ENCODE measurements at regions not wholly inside any gene's neighbourhood (a gene's known extent, or its start where the extent isn't known, plus 50 kb on each side); places are given as distances from the start of the nearest gene placed in this dataset.
A peak's percentile ranks its signal among the peaks of the same experiment; 100 is the strongest.
"Not testable (repeated sequence)": the region's sequence is repeated elsewhere in the genome, so short reads cannot be mapped to it uniquely, and the experiment has no call there.

- DNase-seq (no peak), ATAC-seq (no peak)
- intact Hi-C loops (cut with micrococcal nuclease), result no loop called here
These were observed 100.5 kb upstream of the RNU6-1 start for GRCh38 chr15:67940324-67940719.

GRCh38 chr15:67941648-67942310, 101.9 kb upstream of the RNU6-1 start:
- DNase-seq, result no peak
- intact Hi-C loops (cut with micrococcal nuclease), result no loop called here
- ATAC-seq, result no peak

- DNase-seq (no peak), ATAC-seq (peak; percentile 28)
- intact Hi-C loops (cut with micrococcal nuclease), result no loop called here
These were observed 103.6 kb upstream of the RNU6-1 start for GRCh38 chr15:67943475-67943874.

GRCh38 chr15:67944010-67944641, 104.3 kb upstream of the RNU6-1 start:
- peak; percentile 89 for DNase-seq
- intact Hi-C loops (cut with micrococcal nuclease), result no loop called here
- peak; percentile 96 for ATAC-seq

GRCh38 chr15:67945131-67945530, 105.3 kb upstream of the RNU6-1 start:
- DNase-seq, result no peak
- peak; percentile 17 for ATAC-seq
- intact Hi-C loops (cut with micrococcal nuclease), result no loop called here

- intact Hi-C loops (cut with micrococcal nuclease), result no loop called here
- peak; percentile 19 for ATAC-seq
- no peak for DNase-seq
These were observed 106.3 kb upstream of the RNU6-1 start for GRCh38 chr15:67945951-67946700.

GRCh38 chr15:67946701-67947100, 106.9 kb upstream of the RNU6-1 start:
- intact Hi-C loops (cut with micrococcal nuclease), result no loop called here
- ATAC-seq, result no peak

GRCh38 chr15:67947254-67948039, 106.7 kb upstream of the PIAS1 start:
- ATAC-seq (no peak), DNase-seq (no peak)
- intact Hi-C loops (cut with micrococcal nuclease), result no loop called here

More at GRCh38 chr15:67946701-67947100, 106.9 kb upstream of the RNU6-1 start:
- no peak for DNase-seq

GRCh38 chr15:67948215-67948614, 105.9 kb upstream of the PIAS1 start:
- DNase-seq (no peak), ATAC-seq (no peak)
- intact Hi-C loops (cut with micrococcal nuclease), result no loop called here

- DNase-seq; ATAC-seq; intact Hi-C loops (cut with micrococcal nuclease): not testable (repeated sequence)
These were observed 102.9 kb upstream of the PIAS1 start for GRCh38 chr15:67951187-67951586.

GRCh38 chr15:67953299-67953698, 100.8 kb upstream of the PIAS1 start:
- intact Hi-C loops (cut with micrococcal nuclease), result no loop called here
- DNase-seq (no peak), ATAC-seq (no peak)

GRCh38 chr15:67955252-67955651, 98.9 kb upstream of the PIAS1 start:
- intact Hi-C loops (cut with micrococcal nuclease), result no loop called here
- DNase-seq (no peak), ATAC-seq (no peak)

- DNase-seq (no peak), ATAC-seq (peak; percentile 69)
- intact Hi-C loops (cut with micrococcal nuclease), result no loop called here
These were observed 96.5 kb upstream of the PIAS1 start for GRCh38 chr15:67957435-67958132.

GRCh38 chr15:67967871-67968431, 86.2 kb upstream of the PIAS1 start:
- intact Hi-C loops (cut with micrococcal nuclease), result no loop called here
- ATAC-seq (peak; percentile 97), DNase-seq (peak; percentile 87)

- no peak for ATAC-seq
- no peak for DNase-seq
- intact Hi-C loops (cut with micrococcal nuclease), result no loop called here
These were observed 85.6 kb upstream of the PIAS1 start for GRCh38 chr15:67968564-67968963.

- DNase-seq (no peak), ATAC-seq (no peak)
- intact Hi-C loops (cut with micrococcal nuclease), result no loop called here
These were observed 85.1 kb upstream of the PIAS1 start for GRCh38 chr15:67968966-67969365.

GRCh38 chr15:67969892-67970291, 84.2 kb upstream of the PIAS1 start:
- DNase-seq (no peak), ATAC-seq (no peak)
- intact Hi-C loops (cut with micrococcal nuclease), result no loop called here

- ATAC-seq (peak; percentile 68), DNase-seq (no peak)
- intact Hi-C loops (cut with micrococcal nuclease), result no loop called here
These were observed 81.7 kb upstream of the PIAS1 start for GRCh38 chr15:67972377-67972776.

- intact Hi-C loops (cut with micrococcal nuclease), result no loop called here
- ATAC-seq (no peak), DNase-seq (no peak)
These were observed 80.3 kb upstream of the PIAS1 start for GRCh38 chr15:67973846-67974245.
